A673 (cell line): ENCODE measurements at regions not wholly inside any gene's neighbourhood (a gene's known extent, or its start where the extent isn't known, plus 50 kb on each side); places are given as distances from the start of the nearest gene placed in this dataset.

Source experiments
- BruUV-seq: library from RNA; stranded (reverse); fragments of 400-500 nt; replicated peaks from 2 replicates; lab custom pipeline; 2021; lab: Mats Ljungman, UMichigan
- CTCF ChIA-PET: fragments of 300-600 bp; sonication (Branson Sonifier 250); formaldehyde crosslinking; loops from one replicate; lab custom pipeline; 2022; ENCODE audit warnings: antibody characterized with exemption; lab: Charles Lee
- POLR2A ChIA-PET: fragments of 300-600 bp; sonication (Branson Sonifier 250); formaldehyde crosslinking; loops from one replicate; lab custom pipeline; 2022; ENCODE audit warnings: antibody characterized with exemption; ENCODE audit not compliant: low non-redundant PET; lab: Charles Lee
- DNase-seq: peaks from one replicate; pipeline ENCODE4 v3.0.0-alpha.2; 2015; ENCODE audit warnings: low spot score
- H3K27ac ChIP-seq: fragments of 200-600 bp; sonication (generic); 2 replicates; pipeline ENCODE4 v1.5.1; 2016; ENCODE audit warnings: mixed run types, low read depth, mild to moderate bottlenecking, mixed read lengths, antibody characterized with exemption, low read length; ENCODE audit not compliant: poor library complexity, severe bottlenecking
- H3K27me3 ChIP-seq: fragments of 200-600 bp; sonication (generic); replicated peaks from 2 replicates; pipeline ENCODE4 v1.6.1; 2017; ENCODE audit warnings: mixed run types, low read depth, mild to moderate bottlenecking, mixed read lengths, antibody characterized with exemption, low read length; ENCODE audit not compliant: insufficient read depth, poor library complexity
- H3K36me3 ChIP-seq: fragments of 200-600 bp; sonication (generic); 2 replicates; pipeline ENCODE4 v1.6.1; 2016; ENCODE audit warnings: mixed run types, mild to moderate bottlenecking, mixed read lengths, antibody characterized with exemption, low read length; ENCODE audit not compliant: insufficient read depth, poor library complexity, severe bottlenecking
- H3K4me1 ChIP-seq: fragments of 200-600 bp; sonication (generic); 2 replicates; pipeline ENCODE4 v1.6.1; 2017; ENCODE audit warnings: mixed run types, mild to moderate bottlenecking, mixed read lengths, antibody characterized with exemption, low read length; ENCODE audit not compliant: insufficient read depth, poor library complexity, severe bottlenecking
- H3K4me3 ChIP-seq: fragments of 200-600 bp; sonication (generic); 2 replicates; pipeline ENCODE4 v1.5.1; 2016; ENCODE audit warnings: low read depth, mixed run types, mild to moderate bottlenecking, mixed read lengths, low read length; ENCODE audit not compliant: poor library complexity, severe bottlenecking
- H3K9me3 ChIP-seq: fragments of 200-600 bp; sonication (generic); 2 replicates; pipeline ENCODE4 v1.6.1; 2016; ENCODE audit warnings: mixed run types, low read depth, mild to moderate bottlenecking, mixed read lengths, antibody characterized with exemption, low read length; ENCODE audit not compliant: poor library complexity, severe bottlenecking
- EZH2 ChIP-seq: fragments of 200-600 bp; sonication (generic); IDR thresholded peaks from 2 replicates; pipeline ENCODE4 v1.6.1; 2017; ENCODE audit warnings: borderline replicate concordance, low read depth, mild to moderate bottlenecking, mixed read lengths, antibody characterized with exemption, low read length; ENCODE audit not compliant: poor library complexity, severe bottlenecking
- intact Hi-C: fragments of 100-400 bp; cut with micrococcal nuclease; formaldehyde crosslinking; loops from one replicate; pipeline ENCODE4 v1.10.0; 2022; ENCODE audit not compliant: unreplicated experiment
- TF ChIP-seq, protein P1 (sequence below): fragments of 300-800, 200-600 bp; sonication (generic); conservative IDR thresholded peaks from 2 replicates; pipeline ENCODE4 v1.5.1; 2017; ENCODE audit warnings: low read depth, mild to moderate bottlenecking, antibody characterized with exemption, low read length, moderate library complexity, mixed read lengths

DNA sequence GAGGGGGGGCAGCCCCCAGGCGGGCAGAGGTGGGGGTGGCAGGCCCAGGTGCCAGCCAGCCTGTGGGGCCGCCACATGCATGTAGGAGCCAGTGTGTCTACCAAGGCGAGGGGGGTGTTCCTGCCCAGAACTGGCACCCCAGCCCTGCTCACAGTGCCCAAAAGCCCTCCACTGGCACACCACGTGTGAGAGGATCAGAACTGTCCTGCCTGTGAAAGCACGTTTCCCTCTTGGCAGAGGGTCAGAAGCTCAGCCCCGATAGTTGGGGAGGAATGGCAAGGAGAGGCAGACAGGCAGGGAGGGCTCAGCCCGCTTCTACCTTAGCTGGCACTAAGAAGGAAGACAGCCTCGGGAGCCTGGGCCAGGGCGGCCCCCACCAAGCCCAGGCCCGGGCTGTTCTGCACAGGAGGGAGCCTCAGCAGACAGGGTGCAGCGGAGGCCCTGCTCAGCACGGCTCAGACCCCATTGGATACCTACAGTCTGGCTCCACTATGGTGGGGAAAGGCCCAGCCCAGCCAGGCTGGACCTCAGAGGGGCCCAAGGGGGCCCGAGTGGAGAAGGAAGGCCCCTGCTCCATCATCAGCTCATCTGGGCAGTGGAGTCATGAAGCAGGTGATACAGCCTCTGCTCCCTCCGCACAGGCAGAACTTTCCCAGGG is 84.8 kb upstream of the LINGO1 start:
- H3K36me3 ChIP-seq, result no peaks in the 10 kb centered on the region
- peak overlapping the region; percentile 78 for H3K27ac ChIP-seq
- ChIA-PET CTCF (no interaction called here), POLR2A (no interaction called here)
- H3K4me3 ChIP-seq, result no peak overlapping the region
- DNase-seq, result peak; percentile 35
- H3K27me3 ChIP-seq, result no peaks in the 10 kb centered on the region
- TF ChIP-seq EZH2, result no peak
- TF ChIP-seq, protein P1, sequence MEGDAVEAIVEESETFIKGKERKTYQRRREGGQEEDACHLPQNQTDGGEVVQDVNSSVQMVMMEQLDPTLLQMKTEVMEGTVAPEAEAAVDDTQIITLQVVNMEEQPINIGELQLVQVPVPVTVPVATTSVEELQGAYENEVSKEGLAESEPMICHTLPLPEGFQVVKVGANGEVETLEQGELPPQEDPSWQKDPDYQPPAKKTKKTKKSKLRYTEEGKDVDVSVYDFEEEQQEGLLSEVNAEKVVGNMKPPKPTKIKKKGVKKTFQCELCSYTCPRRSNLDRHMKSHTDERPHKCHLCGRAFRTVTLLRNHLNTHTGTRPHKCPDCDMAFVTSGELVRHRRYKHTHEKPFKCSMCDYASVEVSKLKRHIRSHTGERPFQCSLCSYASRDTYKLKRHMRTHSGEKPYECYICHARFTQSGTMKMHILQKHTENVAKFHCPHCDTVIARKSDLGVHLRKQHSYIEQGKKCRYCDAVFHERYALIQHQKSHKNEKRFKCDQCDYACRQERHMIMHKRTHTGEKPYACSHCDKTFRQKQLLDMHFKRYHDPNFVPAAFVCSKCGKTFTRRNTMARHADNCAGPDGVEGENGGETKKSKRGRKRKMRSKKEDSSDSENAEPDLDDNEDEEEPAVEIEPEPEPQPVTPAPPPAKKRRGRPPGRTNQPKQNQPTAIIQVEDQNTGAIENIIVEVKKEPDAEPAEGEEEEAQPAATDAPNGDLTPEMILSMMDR, result no peak
- H3K9me3 ChIP-seq, result no peaks in the 10 kb centered on the region
- no TSS peak for BruUV-seq
- peaks cover 55% of the 10 kb centered on the region for H3K4me1 ChIP-seq
- intact Hi-C loops, result no loop called here

DNA sequence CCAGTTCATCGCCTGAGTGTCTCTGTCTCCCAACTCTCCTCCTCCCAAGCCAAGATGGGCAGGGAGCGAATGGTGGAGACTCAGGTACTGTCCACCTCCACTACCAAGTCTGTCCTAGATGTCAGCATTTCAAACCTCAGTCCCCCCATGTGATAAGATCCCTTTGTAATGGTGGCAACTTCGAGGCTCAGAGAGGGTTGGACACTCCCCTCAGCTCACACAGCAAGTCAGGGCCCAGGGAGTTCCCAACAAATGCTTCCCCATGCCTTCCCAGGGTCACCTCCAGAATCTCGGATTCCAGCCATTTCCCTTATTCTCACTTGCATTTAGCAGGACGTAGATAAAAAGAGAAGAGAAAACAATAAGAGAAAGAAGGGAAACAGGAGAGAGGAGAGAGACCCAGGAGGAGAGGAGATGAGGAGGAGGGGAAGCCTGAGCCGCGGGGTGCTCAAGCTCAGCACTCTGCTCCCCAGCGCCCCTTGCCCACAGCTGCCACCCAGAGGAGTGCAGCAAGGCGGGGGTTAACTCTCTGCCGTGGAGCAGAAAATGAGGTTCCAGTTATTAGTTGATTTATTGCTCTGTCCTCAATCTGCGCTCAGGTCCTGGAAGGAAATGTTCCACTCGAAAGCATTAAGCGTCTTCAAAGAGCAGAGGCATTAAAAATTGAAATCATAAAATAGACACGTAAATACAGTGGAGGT is 84.1 kb upstream of the LINGO1 start:
- intact Hi-C loops, result no loop called here
- no TSS peak for BruUV-seq
- Histone ChIP-seq H3K36me3 (no peaks in the 10 kb centered on the region), H3K27ac (peak overlapping the region; percentile 78), H3K27me3 (no peaks in the 10 kb centered on the region), H3K4me3 (no peak overlapping the region), H3K4me1 (peaks cover 55% of the 10 kb centered on the region), H3K9me3 (no peaks in the 10 kb centered on the region)
- DNase-seq, result peak; percentile 57
- POLR2A ChIA-PET, result no interaction called here
- CTCF ChIA-PET, result no interaction called here
- TF ChIP-seq, protein P1, result no peak
- no peak for TF ChIP-seq EZH2

DNA sequence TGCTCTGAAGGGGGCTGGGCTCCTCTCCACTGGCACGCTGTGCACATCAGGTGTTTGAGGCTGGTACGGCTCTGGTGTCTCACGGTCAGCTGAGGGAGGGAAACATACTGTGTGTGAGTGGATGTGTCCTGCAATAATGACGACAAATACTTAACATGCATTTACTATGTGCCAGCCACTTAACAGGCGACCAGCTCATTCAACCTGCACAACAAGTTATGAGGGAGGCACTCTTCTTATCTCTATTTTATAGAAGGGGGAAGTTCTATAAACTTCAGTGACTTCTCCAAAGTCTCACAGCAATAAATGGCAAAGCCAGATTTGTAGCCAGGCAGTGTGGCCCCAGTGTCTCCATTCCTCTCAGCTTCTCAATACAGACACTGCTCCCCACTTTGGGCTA is 83.1 kb upstream of the LINGO1 start:
- intact Hi-C loops, result no loop called here
- no peak for TF ChIP-seq EZH2
- TF ChIP-seq, protein P1, result no peak
- no peaks in the 10 kb centered on the region for H3K9me3 ChIP-seq
- H3K4me3 ChIP-seq, result no peak overlapping the region
- CTCF ChIA-PET, result no interaction called here
- peaks cover 47% of the 10 kb centered on the region for H3K4me1 ChIP-seq
- POLR2A ChIA-PET, result no interaction called here
- BruUV-seq, result no TSS peak
- no peak overlapping the region for H3K27ac ChIP-seq
- H3K36me3 ChIP-seq, result no peaks in the 10 kb centered on the region
- DNase-seq, result no peak
- H3K27me3 ChIP-seq, result no peaks in the 10 kb centered on the region
